AG04449 (cell line): ENCODE measurements at regions not wholly inside any gene's neighbourhood (a gene's known extent, or its start where the extent isn't known, plus 50 kb on each side); places are given as distances from the start of the nearest gene placed in this dataset.

Experiments used
- CTCF ChIA-PET: fragments of 350-600 bp; formaldehyde crosslinking; extraction: SDS; loops from one replicate; lab custom pipeline; 2021; ENCODE audit warnings: antibody characterized with exemption; lab: Yijun Ruan, JAX
- POLR2A ChIA-PET: fragments of 400-600, 350-600 bp; formaldehyde crosslinking; extraction: SDS; loops from one replicate; lab custom pipeline; 2020; ENCODE audit warnings: antibody characterized with exemption, inconsistent platforms; lab: Yijun Ruan, JAX
- DNase-seq: peaks from one replicate; pipeline ENCODE4 v3.0.0-alpha.2; 2010; ENCODE audit warnings: low read depth, low spot score
- H3K4me3 ChIP-seq: 2 replicates; pipeline ENCODE4 v1.5.1; 2011; ENCODE audit warnings: low read depth, mild to moderate bottlenecking, control low read depth, low read length
- CTCF ChIP-seq: IDR thresholded peaks from one replicate; pipeline ENCODE4 v1.5.1; 2011; ENCODE audit warnings: mild to moderate bottlenecking, moderate library complexity, low read length, control low read depth, inconsistent platforms; ENCODE audit not compliant: insufficient read depth; ENCODE audit errors: missing control alignments

GRCh38 chr2:206392118-206392517, 51.2 kb upstream of the ADAM23 start:
- POLR2A ChIA-PET: interaction anchor here (1.0 kb wide), 1 partner anchor 167 kb away, joined by 3 read pairs; no protein-coding TSS in a partner anchor
- CTCF ChIA-PET: interaction anchor here (0.7 to 4.9 kb wide), 9 partner anchors 9 to 390 kb away, joined by 3 to 45 read pairs (median 4); no protein-coding TSS in a partner anchor
- no peak for DNase-seq

More at GRCh38 chr2:206392118-206392517, 51.2 kb upstream of the ADAM23 start:
- peak; percentile 46 for TF ChIP-seq CTCF
- no peak overlapping the region for H3K4me3 ChIP-seq
